NCI-H1048 (cell line): ENCODE measurements at regions not wholly inside any gene's neighbourhood (a gene's known extent, or its start where the extent isn't known, plus 50 kb on each side); places are given as distances from the start of the nearest gene placed in this dataset.
"Not testable (repeated sequence)": the region's sequence is repeated elsewhere in the genome, so short reads cannot be mapped to it uniquely, and the experiment has no call there.

Experiments used
- DNase-seq: peaks from one replicate; lab custom pipeline; 2025; lab: John Stamatoyannopoulos, UW

- DNase-seq = no peak
Observed at GRCh38 chr21:18114810-18115209, 129.8 kb upstream of the CHODL start.

GRCh38 chr21:18104802-18105201 lies 139.8 kb upstream of the CHODL start:
- no peak for DNase-seq

GRCh38 chr21:18096413-18096812 lies 148.2 kb upstream of the CHODL start:
- DNase-seq = not testable (repeated sequence)

- DNase-seq = no peak
Observed at GRCh38 chr21:18089786-18090185, 154.8 kb upstream of the CHODL start.

DNA sequence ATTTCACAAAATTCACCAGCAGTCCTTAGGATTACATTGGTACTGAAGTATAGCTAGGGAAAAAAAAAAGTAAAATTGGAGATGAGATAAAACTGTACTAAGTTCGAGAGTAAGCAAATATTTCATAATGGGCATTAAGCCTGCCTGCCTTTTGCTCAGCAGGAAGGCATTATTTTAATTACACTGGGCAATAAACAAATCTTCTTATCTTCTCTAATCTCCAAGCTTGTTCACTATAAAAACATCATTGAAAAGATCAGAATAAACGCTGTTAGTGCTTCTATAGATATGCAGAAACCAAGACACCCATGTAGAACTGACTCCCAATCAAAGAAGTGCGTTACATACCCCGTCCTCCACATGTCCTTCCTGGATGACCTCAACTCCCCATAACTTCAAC lies 174.2 kb upstream of the CHODL start:
- no peak for DNase-seq

GRCh38 chr21:18069875-18070274 lies 174.8 kb upstream of the CHODL start:
- no peak for DNase-seq

DNA sequence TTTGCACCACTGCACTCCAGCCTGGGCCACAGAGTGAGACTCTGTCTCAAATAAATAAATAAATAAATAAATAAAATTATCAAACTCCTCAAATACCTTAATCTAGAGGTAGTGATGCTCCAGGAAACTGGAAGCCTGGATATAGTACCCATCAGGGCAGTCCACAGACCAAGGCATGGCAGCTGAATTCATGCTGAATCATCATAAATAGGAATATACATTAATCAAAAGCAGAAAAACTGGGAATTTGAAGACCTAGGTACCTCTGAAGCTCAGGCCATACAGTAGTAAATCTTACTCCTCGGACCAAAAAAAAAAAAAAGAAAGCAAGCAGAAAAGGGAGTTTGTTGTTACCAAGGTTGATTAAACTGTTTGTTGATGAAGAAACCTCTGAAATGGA lies 184.2 kb upstream of the CHODL start:
- no peak for DNase-seq

DNA sequence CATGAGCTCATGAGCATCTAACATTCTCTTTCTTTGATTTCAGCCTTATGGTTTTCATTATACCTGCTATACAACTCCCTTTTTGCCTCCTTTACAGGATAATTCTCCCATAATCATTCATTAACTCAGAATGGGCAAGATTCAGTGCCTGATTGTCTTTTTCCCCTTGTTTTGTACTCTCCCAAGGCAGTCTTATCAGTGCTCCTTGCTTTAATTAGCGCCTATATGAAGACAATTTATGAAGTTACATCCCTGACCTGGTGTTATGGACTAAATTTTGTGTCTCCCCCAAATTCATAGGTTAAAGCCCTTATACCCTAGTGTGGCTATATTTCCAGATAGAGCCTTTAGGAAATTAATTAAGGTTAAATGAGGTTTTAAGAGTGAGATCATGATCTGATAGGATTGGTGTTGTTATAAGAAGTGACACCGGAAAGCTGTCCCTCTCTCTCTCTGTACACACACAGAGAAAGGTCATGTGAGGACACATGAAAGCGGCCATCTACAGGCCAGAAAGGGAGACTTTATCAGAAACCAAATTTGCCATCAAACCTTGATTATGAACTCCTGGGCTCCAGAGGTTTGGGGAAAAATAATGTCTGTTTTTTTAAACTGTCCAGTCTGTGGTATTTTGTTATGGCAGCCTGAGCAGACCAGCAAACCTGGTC lies 185.8 kb upstream of the CHODL start:
- DNase-seq = no peak

DNA sequence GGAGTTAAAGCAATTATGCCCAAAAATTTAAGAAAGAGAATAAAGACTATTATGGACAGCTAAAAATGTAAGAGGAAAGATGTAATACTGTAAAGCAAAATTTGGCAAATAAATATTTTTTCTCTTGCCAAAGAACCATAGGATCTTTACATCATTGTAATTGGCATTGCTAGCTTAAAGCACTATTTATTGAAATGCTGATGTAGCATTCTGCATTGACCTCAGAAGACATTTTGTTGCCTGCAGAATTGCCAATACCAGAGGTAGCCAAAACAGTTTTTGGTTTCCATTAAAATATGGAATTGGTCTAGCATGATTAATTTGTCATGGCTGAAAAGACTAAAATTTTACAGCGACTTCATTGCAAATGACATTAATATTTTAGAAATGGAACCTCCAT lies 191.5 kb upstream of the CHODL start:
- DNase-seq = no peak

DNA sequence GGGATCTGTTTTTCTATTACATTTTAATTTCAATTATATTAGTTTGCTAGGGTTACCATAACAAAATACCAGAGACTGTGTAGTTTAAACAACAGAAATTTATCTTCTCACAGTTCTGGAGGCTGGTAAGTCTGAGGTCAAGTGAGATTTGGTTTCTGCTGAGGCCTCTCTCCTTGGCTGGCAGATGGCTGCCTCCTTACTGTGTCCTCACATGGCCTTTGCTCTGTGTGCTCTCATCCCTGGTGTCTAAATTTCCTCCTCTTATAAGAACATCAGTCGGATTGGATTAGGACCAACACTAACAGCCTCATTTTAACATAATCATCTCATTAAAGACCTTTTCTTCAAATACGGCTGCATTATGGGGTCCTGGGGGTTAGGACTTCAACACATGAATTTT lies 195.2 kb upstream of the CHODL start:
- DNase-seq = no peak

DNA sequence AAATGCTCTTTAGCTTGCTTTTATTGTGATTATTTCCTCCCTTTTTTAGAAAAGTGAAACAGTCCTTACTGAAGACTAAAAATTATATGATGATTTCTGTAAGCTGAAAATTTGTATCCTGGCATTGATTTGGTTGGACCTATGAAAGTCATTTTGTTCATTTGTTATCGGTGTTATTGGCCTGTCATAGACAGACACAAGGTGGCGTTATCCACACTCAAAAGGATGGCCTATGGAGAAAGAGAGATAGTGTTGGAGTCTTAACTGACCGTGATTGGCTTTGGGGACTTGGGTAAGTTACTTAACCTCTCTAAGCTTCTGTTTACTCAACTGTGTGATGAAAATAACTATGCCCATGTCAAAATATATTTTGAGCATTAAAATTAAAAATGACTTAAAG lies 203.6 kb upstream of the CHODL start:
- no peak for DNase-seq

- DNase-seq = no peak
Observed at GRCh38 chr21:18030248-18030647, 211.1 kb upstream of the C21orf91 start.

- no peak for DNase-seq
Observed at GRCh38 chr21:18026359-18026758, 207.2 kb upstream of the C21orf91 start.

- no peak for DNase-seq
Observed at GRCh38 chr21:18023711-18024110, 204.6 kb upstream of the C21orf91 start.

DNA sequence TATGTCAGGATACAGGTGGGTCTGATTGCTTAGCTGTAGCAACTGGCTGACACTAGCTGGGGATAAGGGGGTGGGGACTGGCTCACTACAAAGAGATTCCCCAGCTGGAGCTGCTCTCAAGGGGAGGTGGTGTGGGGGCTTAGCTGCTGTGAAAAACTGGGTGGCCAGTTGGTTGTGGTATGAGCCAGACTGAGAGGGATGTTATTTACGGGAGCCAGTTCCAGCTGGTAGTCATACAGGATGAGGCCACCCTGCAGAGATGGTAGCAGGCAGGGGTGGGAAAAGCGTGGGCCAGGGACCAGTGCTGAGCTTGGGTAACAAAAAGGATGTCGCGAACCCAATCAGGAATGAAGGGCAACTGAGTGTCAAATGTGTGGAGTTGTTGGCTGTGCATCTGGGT lies 204.0 kb upstream of the C21orf91 start:
- no peak for DNase-seq

DNA sequence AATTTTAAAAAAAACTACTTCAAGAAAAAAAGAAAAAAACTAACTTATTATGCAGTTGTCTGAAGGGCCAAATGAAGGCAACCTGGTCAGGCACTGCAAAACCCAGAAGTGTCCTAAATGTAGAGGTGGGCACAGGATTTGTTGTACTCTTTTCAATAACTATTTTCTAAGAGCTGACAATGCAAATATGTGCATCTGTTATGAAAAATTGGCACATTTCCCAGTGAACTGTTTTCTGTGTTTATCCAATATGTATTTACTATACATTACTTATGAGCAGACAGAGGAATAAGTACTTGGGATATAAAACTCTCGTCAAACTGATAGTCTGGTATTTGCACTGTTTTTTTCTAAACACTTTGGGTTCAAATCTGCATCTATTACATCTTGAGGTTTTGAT lies 188.0 kb upstream of the C21orf91 start:
- no peak for DNase-seq

- DNase-seq = no peak
Observed at GRCh38 chr21:18006691-18007090, 187.5 kb upstream of the C21orf91 start.

DNA sequence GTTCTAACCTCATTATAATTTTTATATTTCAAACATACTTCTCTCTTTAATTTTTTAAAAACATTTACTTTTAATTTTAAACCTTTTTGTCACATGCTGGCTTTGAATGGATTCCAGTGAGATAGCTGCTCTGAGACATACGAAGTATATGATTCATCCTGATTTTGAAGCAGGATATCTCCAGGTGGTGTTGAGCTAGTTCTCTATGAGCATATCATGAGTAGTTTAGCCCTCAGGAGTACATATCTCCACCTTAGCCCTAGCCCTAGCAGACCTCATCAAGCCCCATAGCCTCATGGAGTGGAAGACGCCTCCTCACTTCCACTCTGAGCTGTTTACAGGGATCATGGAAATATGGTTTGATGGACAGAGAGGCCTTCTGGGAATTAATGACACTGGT lies 183.2 kb upstream of the C21orf91 start:
- DNase-seq = no peak

DNA sequence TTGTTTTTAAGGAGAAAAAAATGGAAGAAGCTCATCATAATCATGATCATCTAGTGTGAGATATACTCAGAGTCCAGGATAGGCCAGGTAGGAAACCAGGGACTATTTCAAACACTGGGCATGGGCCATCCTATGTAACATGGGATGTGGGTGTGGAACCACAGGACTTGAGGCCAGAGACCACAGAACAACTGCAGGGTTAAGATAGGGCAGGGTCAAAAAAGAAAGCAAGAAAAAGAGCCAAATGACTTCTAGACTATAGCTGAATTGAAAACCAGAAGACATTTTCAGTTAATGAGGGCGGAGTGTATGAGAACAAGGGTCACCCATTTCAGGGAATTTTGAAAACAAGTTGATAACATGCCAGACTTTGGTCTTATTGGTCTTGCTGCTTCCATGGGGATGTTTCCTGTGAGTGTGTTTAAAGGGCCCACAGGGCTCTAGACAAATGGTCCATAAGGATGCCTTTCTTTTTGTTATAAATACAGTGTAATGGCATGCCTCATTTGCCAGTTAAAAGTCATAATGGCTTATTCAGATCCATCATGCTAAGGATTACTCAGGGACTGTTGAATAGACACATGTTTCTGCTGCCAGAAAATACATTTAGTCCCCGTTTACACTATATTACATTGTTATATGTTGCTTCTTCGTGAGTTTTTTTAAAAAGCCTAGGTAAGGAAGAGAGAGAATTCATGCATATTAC lies 182.0 kb upstream of the C21orf91 start:
- DNase-seq = no peak

DNA sequence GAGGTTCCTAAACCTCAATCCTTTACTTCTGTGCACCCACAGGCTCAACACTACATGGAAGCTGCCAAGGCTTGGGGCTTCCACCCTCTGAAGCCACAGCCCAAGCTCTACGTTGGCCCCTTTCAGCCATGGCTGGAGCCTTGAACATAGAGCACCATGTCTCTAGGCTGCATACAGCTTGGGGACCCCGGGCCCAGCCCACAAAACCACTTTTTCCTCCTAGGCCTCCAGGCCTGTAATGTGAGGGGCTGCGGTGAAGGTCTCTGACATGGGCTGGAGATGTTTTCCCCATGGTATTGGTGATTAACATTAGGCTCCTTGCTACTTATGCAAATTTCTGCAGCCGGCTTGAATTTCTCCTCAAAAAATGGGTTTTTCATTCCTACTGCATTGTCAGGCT lies 179.4 kb upstream of the C21orf91 start:
- DNase-seq = not testable (repeated sequence)

GRCh38 chr21:17989780-17990179 lies 170.6 kb upstream of the C21orf91 start:
- DNase-seq = no peak

DNA sequence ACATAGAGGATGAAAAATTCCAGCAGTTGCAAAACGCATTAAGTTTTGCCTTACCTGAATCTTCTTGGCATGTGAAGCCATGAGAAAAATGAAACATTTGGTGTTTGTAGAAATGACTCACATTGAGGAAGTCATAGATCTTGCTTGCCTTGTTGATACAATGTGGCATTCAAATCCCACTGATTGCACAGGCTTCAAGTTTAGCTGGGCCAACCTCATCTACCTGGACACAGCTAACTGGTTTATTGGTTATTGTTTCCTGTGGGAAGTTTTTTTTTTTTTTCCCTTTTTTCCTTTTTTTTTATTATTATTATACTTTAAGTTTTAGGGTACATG lies 168.9 kb upstream of the C21orf91 start:
- no peak for DNase-seq

- DNase-seq = no peak
Observed at GRCh38 chr21:17987382-17988101, 168.4 kb upstream of the C21orf91 start.
